HEK293 (cell line): ENCODE measurements at regions not wholly inside any gene's neighbourhood (a gene's known extent, or its start where the extent isn't known, plus 50 kb on each side); places are given as distances from the start of the nearest gene placed in this dataset.

ENCODE experiments used
- CTCF ChIA-PET: fragments of 350-600 bp; formaldehyde crosslinking; extraction: SDS; loops from one replicate; lab custom pipeline; 2021; ENCODE audit warnings: antibody characterized with exemption; lab: Yijun Ruan, JAX
- POLR2A ChIA-PET: fragments of 300-600 bp; formaldehyde crosslinking; extraction: SDS; loops from one replicate; lab custom pipeline; 2020; ENCODE audit warnings: antibody characterized with exemption, inconsistent platforms; lab: Yijun Ruan, JAX
- H3K27ac ChIP-seq: fragments of 200-500 bp; sonication (Bioruptor generic); 2 replicates; pipeline ENCODE4 v1.5.1; 2014; ENCODE audit warnings: low read depth, low read length, control low read depth, inconsistent platforms; ENCODE audit errors: extremely low read depth
- H3K36me3 ChIP-seq, 2 experiments: fragments of 200-500 bp in 1 of 2; sonication (Bioruptor generic) in 1 of 2; 1 replicate in 1 of 2; 2 replicates in 1 of 2; pipeline ENCODE4 v1.5.1; 2014 to 2017; ENCODE audit warnings: inconsistent platforms in 2 of 2, low read length in 2 of 2; ENCODE audit not compliant: control insufficient read depth in 2 of 2, insufficient read depth in 1 of 2
- H3K4me1 ChIP-seq: fragments of 200-500 bp; sonication (Bioruptor generic); 2 replicates; pipeline ENCODE4 v1.5.1; 2014; ENCODE audit warnings: mild to moderate bottlenecking, low read length, inconsistent platforms; ENCODE audit not compliant: control insufficient read depth, insufficient read depth
- H3K4me3 ChIP-seq: 2 replicates; pipeline ENCODE4 v1.5.1; 2011; ENCODE audit warnings: low read depth, mild to moderate bottlenecking, control low read depth, low read length, moderate library complexity
- H3K9me3 ChIP-seq: fragments of 200-500 bp; sonication (Bioruptor generic); 2 replicates; pipeline ENCODE4 v1.5.1; 2014; ENCODE audit warnings: low read depth, low read length, inconsistent platforms; ENCODE audit not compliant: control insufficient read depth, insufficient read depth
- BCL11B ChIP-seq: fragments of 450-650 bp; formaldehyde crosslinking; IDR thresholded peaks from 2 replicates; pipeline ENCODE4 v1.5.1; 2016; ENCODE audit warnings: low read depth, missing biosample characterization, missing genetic modification characterization
- GLIS2 ChIP-seq: fragments of 450-650 bp; formaldehyde crosslinking; IDR thresholded peaks from 2 replicates; pipeline ENCODE4 v1.5.1; 2016; ENCODE audit warnings: missing biosample characterization, missing genetic modification characterization
- KLF17 ChIP-seq: fragments of 450-650 bp; formaldehyde crosslinking; IDR thresholded peaks from 2 replicates; pipeline ENCODE4 v1.5.1; 2016; ENCODE audit warnings: missing biosample characterization, missing genetic modification characterization
- SALL2 ChIP-seq: fragments of 450-650 bp; formaldehyde crosslinking; IDR thresholded peaks from 2 replicates; pipeline ENCODE4 v1.5.0; 2017; ENCODE audit warnings: missing biosample characterization, mild to moderate bottlenecking, missing genetic modification characterization, borderline replicate concordance
- ZBTB1 ChIP-seq: fragments of 450-650 bp; formaldehyde crosslinking; IDR thresholded peaks from 2 replicates; pipeline ENCODE4 v1.5.1; 2016; ENCODE audit warnings: missing biosample characterization, missing genetic modification characterization
- ZBTB10 ChIP-seq: fragments of 450-650 bp; formaldehyde crosslinking; IDR thresholded peaks from 2 replicates; pipeline ENCODE4 v1.5.1; 2016; ENCODE audit warnings: missing biosample characterization, missing genetic modification characterization
- ZNF133 ChIP-seq: fragments of 450-650 bp; formaldehyde crosslinking; IDR thresholded peaks from 2 replicates; pipeline ENCODE4 v1.5.1; 2016; ENCODE audit warnings: missing biosample characterization, missing genetic modification characterization
- ZNF16 ChIP-seq: fragments of 450-650 bp; formaldehyde crosslinking; IDR thresholded peaks from 2 replicates; pipeline ENCODE4 v1.5.1; 2016; ENCODE audit warnings: low read depth, missing biosample characterization, missing genetic modification characterization
- ZNF169 ChIP-seq: fragments of 450-650 bp; formaldehyde crosslinking; IDR thresholded peaks from 2 replicates; pipeline ENCODE4 v1.5.1; 2016; ENCODE audit warnings: missing biosample characterization, missing genetic modification characterization
- ZNF174 ChIP-seq: fragments of 450-650 bp; formaldehyde crosslinking; IDR thresholded peaks from 2 replicates; pipeline ENCODE4 v1.5.0; 2017; ENCODE audit warnings: missing biosample characterization, mild to moderate bottlenecking, missing genetic modification characterization
- ZNF23 ChIP-seq: fragments of 450-650 bp; formaldehyde crosslinking; IDR thresholded peaks from 2 replicates; pipeline ENCODE4 v1.5.1; 2016; ENCODE audit warnings: missing biosample characterization, missing genetic modification characterization, borderline replicate concordance
- ZNF311 ChIP-seq: fragments of 450-650 bp; formaldehyde crosslinking; IDR thresholded peaks from 2 replicates; pipeline ENCODE4 v1.5.1; 2017; ENCODE audit warnings: missing biosample characterization, missing genetic modification characterization, borderline replicate concordance
- ZNF362 ChIP-seq: fragments of 450-650 bp; formaldehyde crosslinking; IDR thresholded peaks from 2 replicates; pipeline ENCODE4 v1.5.1; 2016; ENCODE audit warnings: missing biosample characterization, missing genetic modification characterization
- ZNF391 ChIP-seq: fragments of 450-650 bp; formaldehyde crosslinking; IDR thresholded peaks from 2 replicates; pipeline ENCODE4 v1.5.1; 2016; ENCODE audit warnings: low read depth, missing biosample characterization, missing genetic modification characterization, borderline replicate concordance
- ZNF423 ChIP-seq: fragments of 450-650 bp; formaldehyde crosslinking; IDR thresholded peaks from 2 replicates; pipeline ENCODE4 v1.5.1; 2016; ENCODE audit warnings: missing biosample characterization, missing genetic modification characterization
- ZNF433 ChIP-seq: fragments of 450-650 bp; formaldehyde crosslinking; IDR thresholded peaks from 2 replicates; pipeline ENCODE4 v1.5.1; 2016; ENCODE audit warnings: missing biosample characterization, missing genetic modification characterization, low read depth
- ZNF501 ChIP-seq: fragments of 450-650 bp; formaldehyde crosslinking; IDR thresholded peaks from 2 replicates; pipeline ENCODE4 v1.5.1; 2016; ENCODE audit warnings: missing biosample characterization, missing genetic modification characterization
- ZNF704 ChIP-seq: fragments of 450-650 bp; formaldehyde crosslinking; IDR thresholded peaks from 2 replicates; pipeline ENCODE4 v1.5.1; 2016; ENCODE audit warnings: missing biosample characterization, missing genetic modification characterization
- ZNF768 ChIP-seq: fragments of 450-650 bp; formaldehyde crosslinking; IDR thresholded peaks from 2 replicates; pipeline ENCODE4 v1.5.1; 2018; ENCODE audit warnings: missing biosample characterization, mild to moderate bottlenecking, missing genetic modification characterization
- ZNF837 ChIP-seq: fragments of 450-650 bp; formaldehyde crosslinking; IDR thresholded peaks from 2 replicates; pipeline ENCODE4 v1.5.1; 2016; ENCODE audit warnings: missing biosample characterization, missing genetic modification characterization
- ZSCAN5A ChIP-seq: fragments of 450-650 bp; formaldehyde crosslinking; IDR thresholded peaks from 2 replicates; pipeline ENCODE4 v1.5.1; 2016; ENCODE audit warnings: missing biosample characterization, missing genetic modification characterization
- TF ChIP-seq, protein P1 (sequence below): sonication (generic); formaldehyde crosslinking; IDR thresholded peaks from 2 replicates; pipeline ENCODE4 v1.8.1; 2022; ENCODE audit warnings: mild to moderate bottlenecking, moderate library complexity, missing genetic modification reagents

- TF ChIP-seq ZNF174 (tag by site-specific recombination) (no peak), ZNF433 (tag by site-specific recombination) (no peak), ZNF362 (tag by site-specific recombination) (no peak), KLF17 (no peak), GLIS2 (tag by site-specific recombination) (no peak), ZNF23 (tag by site-specific recombination) (no peak), ZNF423 (no peak), ZNF16 (no peak), ZNF169 (tag by site-specific recombination) (no peak), ZNF391 (tag by site-specific recombination) (no peak)
- TF ChIP-seq, protein P1, sequence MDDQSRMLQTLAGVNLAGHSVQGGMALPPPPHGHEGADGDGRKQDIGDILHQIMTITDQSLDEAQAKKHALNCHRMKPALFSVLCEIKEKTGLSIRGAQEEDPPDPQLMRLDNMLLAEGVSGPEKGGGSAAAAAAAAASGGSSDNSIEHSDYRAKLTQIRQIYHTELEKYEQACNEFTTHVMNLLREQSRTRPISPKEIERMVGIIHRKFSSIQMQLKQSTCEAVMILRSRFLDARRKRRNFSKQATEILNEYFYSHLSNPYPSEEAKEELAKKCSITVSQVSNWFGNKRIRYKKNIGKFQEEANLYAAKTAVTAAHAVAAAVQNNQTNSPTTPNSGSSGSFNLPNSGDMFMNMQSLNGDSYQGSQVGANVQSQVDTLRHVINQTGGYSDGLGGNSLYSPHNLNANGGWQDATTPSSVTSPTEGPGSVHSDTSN (CRISPR knock-in tag) = no peak
These were observed 284.2 kb downstream of the TBC1D4 start (continued) for GRCh38 chr13:75197803-75198202.

DNA sequence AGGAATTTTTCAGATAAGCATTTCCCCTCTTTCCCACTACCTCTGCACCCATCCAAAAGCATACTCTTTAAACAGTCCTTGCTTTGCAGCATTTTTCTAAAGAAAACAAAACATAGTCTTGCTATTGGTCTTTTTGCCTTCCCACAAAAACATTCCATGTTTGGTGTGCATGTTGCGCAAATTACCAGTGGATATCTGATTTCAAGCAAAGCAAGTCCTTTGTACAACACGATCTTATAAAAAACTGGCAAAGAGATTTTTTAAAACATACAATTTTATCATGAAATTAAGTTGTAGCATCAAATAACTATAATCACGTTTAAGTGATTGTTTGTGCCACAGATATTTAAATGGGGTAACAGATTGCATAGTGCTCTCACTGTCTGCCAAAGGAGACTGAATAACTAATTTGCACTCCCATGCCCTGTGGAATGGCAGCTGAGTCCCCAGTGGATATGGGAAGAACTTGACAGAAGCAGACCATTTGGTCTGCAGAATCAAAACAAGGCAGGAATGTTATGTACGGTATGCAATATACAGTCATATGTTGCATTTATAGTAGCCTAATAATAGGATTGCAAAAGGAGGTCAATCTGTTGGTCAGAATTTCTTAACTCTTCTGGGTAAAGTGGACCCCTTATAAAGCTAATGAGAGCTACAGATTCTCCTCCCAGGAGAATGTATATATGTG, 285.7 kb downstream of the TBC1D4 start:
- Histone ChIP-seq H3K9me3 (no peaks in the 10 kb centered on the region), H3K4me1 (no peaks in the 10 kb centered on the region), H3K4me3 (no peak overlapping the region), H3K27ac (no peak overlapping the region), H3K36me3 (no peaks in the 10 kb centered on the region)
- ChIA-PET POLR2A (no interaction called here), CTCF (no interaction called here)
- TF ChIP-seq ZNF362 (tag by site-specific recombination) (no peak), ZNF133 (no peak), ZNF704 (no peak)

DNA sequence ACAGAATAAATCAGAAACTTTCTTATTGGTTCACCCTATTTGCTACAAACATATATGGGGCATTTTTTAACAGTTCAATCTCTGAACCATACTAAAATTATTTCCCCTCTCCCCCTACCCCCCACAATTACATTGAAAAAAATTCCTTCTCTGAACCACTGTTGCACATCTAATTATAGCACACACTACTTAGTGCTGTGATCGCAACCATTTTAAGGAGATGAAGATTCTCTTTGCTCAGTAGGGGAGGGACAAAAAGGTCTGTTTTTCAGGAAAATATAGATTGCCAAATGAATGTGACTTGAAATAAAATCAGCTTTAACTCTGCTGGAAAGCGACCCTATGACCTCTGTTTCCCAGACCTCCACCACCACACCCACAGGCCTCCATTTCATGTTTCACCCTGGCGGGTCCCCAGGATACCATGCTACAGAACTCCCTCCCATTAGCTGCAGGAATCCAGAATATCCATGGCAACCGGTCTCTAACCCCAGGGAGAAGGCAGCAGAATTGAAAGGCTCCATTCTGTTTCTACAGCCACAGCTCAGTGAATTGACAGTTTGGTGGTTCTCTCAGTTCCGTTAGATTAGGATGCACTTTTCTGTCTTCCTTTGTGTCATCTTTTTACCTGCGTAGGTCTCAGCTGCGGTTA, 286.3 kb downstream of the TBC1D4 start:
- H3K4me1 ChIP-seq = no peaks in the 10 kb centered on the region
- no peak overlapping the region for H3K4me3 ChIP-seq
- no peaks in the 10 kb centered on the region for H3K9me3 ChIP-seq
- ChIA-PET POLR2A (no interaction called here), CTCF (no interaction called here)
- no peak overlapping the region for H3K27ac ChIP-seq
- no peaks in the 10 kb centered on the region for H3K36me3 ChIP-seq
- TF ChIP-seq SALL2 (tag by site-specific recombination) (no peak), ZBTB1 (tag by site-specific recombination) (no peak), ZNF311 (tag by site-specific recombination) (no peak), ZNF768 (tag by site-specific recombination) (no peak), ZBTB10 (tag by site-specific recombination) (no peak), BCL11B (tag by site-specific recombination) (no peak), ZNF837 (tag by site-specific recombination) (no peak), GLIS2 (tag by site-specific recombination) (no peak), ZSCAN5A (tag by site-specific recombination) (no peak), ZNF501 (tag by site-specific recombination) (no peak)
